WTC11 (cell line): ENCODE measurements at regions not wholly inside any gene's neighbourhood (a gene's known extent, or its start where the extent isn't known, plus 50 kb on each side); places are given as distances from the start of the nearest gene placed in this dataset.

Experiments
- ATAC-seq: fragments of 200-7000 bp; cut with Tn5 transposase; 2 replicates; pipeline ENCODE4 v1.10.0; 2021; ENCODE audit warnings: mild to moderate bottlenecking, moderate library complexity
- CTCF ChIA-PET: fragments of 300-600 bp; sonication (Branson Sonifier 250); formaldehyde crosslinking; loops from one replicate; lab custom pipeline; 2021; ENCODE audit warnings: antibody characterized with exemption; lab: Charles Lee
- POLR2A ChIA-PET: fragments of 350-600 bp; sonication (Branson Sonifier 250); formaldehyde crosslinking; loops from one replicate; lab custom pipeline; 2021; ENCODE audit warnings: antibody characterized with exemption; lab: Charles Lee
- DNase-seq: peaks from one replicate; pipeline ENCODE4 v3.0.0; 2021; ENCODE audit warnings: low spot score
- H3K27ac Mint-ChIP-seq: 2 replicates; pipeline ENCODE4 v1.8.0; 2021; ENCODE audit warnings: mixed read lengths
- H3K27me3 Mint-ChIP-seq: 2 replicates; pipeline ENCODE4 v1.8.0; 2021; ENCODE audit warnings: low read depth, mild to moderate bottlenecking, moderate library complexity, mixed read lengths
- H3K36me3 Mint-ChIP-seq: 2 replicates; pipeline ENCODE4 v1.8.0; 2021; ENCODE audit warnings: mixed read lengths
- H3K4me1 Mint-ChIP-seq: 2 replicates; pipeline ENCODE4 v1.8.0; 2022; ENCODE audit warnings: mixed read lengths
- H3K4me3 Mint-ChIP-seq: 2 replicates; pipeline ENCODE4 v1.8.0; 2021; ENCODE audit warnings: mild to moderate bottlenecking, moderate library complexity, mixed read lengths
- H3K9me3 Mint-ChIP-seq: 2 replicates; pipeline ENCODE4 v1.8.0; 2021; ENCODE audit warnings: mixed read lengths
- ATF3 ChIP-seq: sonication (generic); formaldehyde crosslinking; conservative IDR thresholded peaks from 2 replicates; pipeline ENCODE4 v1.8.1; 2022; ENCODE audit warnings: mild to moderate bottlenecking, missing genetic modification reagents
- CBFB ChIP-seq: sonication (generic); formaldehyde crosslinking; IDR thresholded peaks from 2 replicates; pipeline ENCODE4 v1.8.1; 2022; ENCODE audit warnings: mild to moderate bottlenecking, low read depth, missing genetic modification reagents
- CREB1 ChIP-seq: sonication (generic); formaldehyde crosslinking; IDR thresholded peaks from 2 replicates; pipeline ENCODE4 v1.8.0; 2023; ENCODE audit warnings: mild to moderate bottlenecking, missing genetic modification reagents
- ELF4 ChIP-seq: sonication (generic); formaldehyde crosslinking; IDR thresholded peaks from 2 replicates; pipeline ENCODE4 v1.8.1; 2022; ENCODE audit warnings: low read depth, mild to moderate bottlenecking, moderate library complexity, missing genetic modification reagents
- ERG ChIP-seq: fragments of 250-450 bp; sonication (Bioruptor Pico); IDR thresholded peaks from 2 replicates; pipeline ENCODE4 v1.8.0; 2021; ENCODE audit warnings: mild to moderate bottlenecking
- ETV6 ChIP-seq: sonication (generic); formaldehyde crosslinking; IDR thresholded peaks from 2 replicates; pipeline ENCODE4 v1.8.1; 2022; ENCODE audit warnings: mild to moderate bottlenecking, missing genetic modification reagents
- FOXK1 ChIP-seq: sonication (generic); formaldehyde crosslinking; IDR thresholded peaks from 2 replicates; pipeline ENCODE4 v1.8.0; 2022; ENCODE audit warnings: mild to moderate bottlenecking, moderate library complexity, missing genetic modification reagents
- GRHL2 ChIP-seq: fragments of 250-450 bp; sonication (Bioruptor Pico); IDR thresholded peaks from 2 replicates; pipeline ENCODE4 v1.8.0; 2022; ENCODE audit warnings: mild to moderate bottlenecking, moderate library complexity; ENCODE audit not compliant: insufficient replicate concordance, severe bottlenecking
- IRF2 ChIP-seq: sonication (generic); formaldehyde crosslinking; IDR thresholded peaks from 2 replicates; pipeline ENCODE4 v1.8.0; 2022; ENCODE audit warnings: low read depth, missing genetic modification reagents, borderline replicate concordance
- MAX ChIP-seq: sonication (generic); formaldehyde crosslinking; IDR thresholded peaks from 2 replicates; pipeline ENCODE4 v1.8.0; 2022; ENCODE audit warnings: mild to moderate bottlenecking, missing genetic modification reagents
- MXD4 ChIP-seq: fragments of 250-450 bp; sonication (Bioruptor Pico); IDR thresholded peaks from 2 replicates; pipeline ENCODE4 v1.8.0; 2021; ENCODE audit warnings: mild to moderate bottlenecking, moderate library complexity, borderline replicate concordance
- NFE2L1 ChIP-seq: sonication (generic); formaldehyde crosslinking; IDR thresholded peaks from 2 replicates; pipeline ENCODE4 v1.8.1; 2023; ENCODE audit warnings: missing genetic modification reagents
- NR1H2 ChIP-seq: sonication (generic); formaldehyde crosslinking; IDR thresholded peaks from 2 replicates; pipeline ENCODE4 v1.9.0; 2021; ENCODE audit warnings: mild to moderate bottlenecking, moderate library complexity, missing genetic modification reagents
- PREB ChIP-seq: sonication (generic); formaldehyde crosslinking; IDR thresholded peaks from 2 replicates; pipeline ENCODE4 v1.8.1; 2022; ENCODE audit warnings: mild to moderate bottlenecking, missing genetic modification reagents, moderate library complexity, borderline replicate concordance
- SMAD4 ChIP-seq: sonication (generic); formaldehyde crosslinking; IDR thresholded peaks from 2 replicates; pipeline ENCODE4 v1.8.0; 2022; ENCODE audit warnings: mild to moderate bottlenecking, missing genetic modification reagents
- SP1 ChIP-seq: sonication (generic); formaldehyde crosslinking; conservative IDR thresholded peaks from 2 replicates; pipeline ENCODE4 v1.8.1; 2022; ENCODE audit warnings: missing genetic modification reagents
- USF2 ChIP-seq: sonication (generic); formaldehyde crosslinking; IDR thresholded peaks from 2 replicates; pipeline ENCODE4 v1.8.1; 2023; ENCODE audit warnings: mild to moderate bottlenecking, missing genetic modification reagents, moderate library complexity
- ZMAT4 ChIP-seq: fragments of 250-450 bp; sonication (Bioruptor Pico); IDR thresholded peaks from 2 replicates; pipeline ENCODE4 v1.9.0; 2021; ENCODE audit warnings: mild to moderate bottlenecking
- ZNF138 ChIP-seq: sonication (generic); formaldehyde crosslinking; conservative IDR thresholded peaks from 2 replicates; pipeline ENCODE4 v1.8.1; 2022; ENCODE audit warnings: mild to moderate bottlenecking, moderate library complexity, missing genetic modification reagents
- ZNF317 ChIP-seq: sonication (generic); formaldehyde crosslinking; IDR thresholded peaks from 2 replicates; pipeline ENCODE4 v1.8.1; 2023; ENCODE audit warnings: low read depth, mild to moderate bottlenecking, moderate library complexity, missing genetic modification reagents, borderline replicate concordance
- ZNF423 ChIP-seq: fragments of 250-450 bp; sonication (Bioruptor Pico); IDR thresholded peaks from 2 replicates; pipeline ENCODE4 v2.1.2; 2022; ENCODE audit warnings: mild to moderate bottlenecking, moderate library complexity
- ZNF512 ChIP-seq: sonication (generic); formaldehyde crosslinking; IDR thresholded peaks from 2 replicates; pipeline ENCODE4 v1.8.1; 2022; ENCODE audit warnings: missing genetic modification reagents, borderline replicate concordance
- ZNF671 ChIP-seq: fragments of 250-450 bp; sonication (Bioruptor Pico); IDR thresholded peaks from 2 replicates; pipeline ENCODE4 v1.8.0; 2021; ENCODE audit warnings: mild to moderate bottlenecking

- no peak for TF ChIP-seq GRHL2
- TF ChIP-seq NR1H2 (CRISPR knock-in tag) = no peak
- TF ChIP-seq, all 79 proteins: peak for 0
- Mint-ChIP-seq H3K9me3 (peaks cover 29% of the 10 kb centered on the region), H3K36me3 (peaks cover 23% of the 10 kb centered on the region), H3K27ac (no peak overlapping the region), H3K4me1 (0 out of 2 replicates have a peak, but pooled peaks cover 3% of the 10 kb centered on the region), H3K27me3 (no peaks in the 10 kb centered on the region), H3K4me3 (no peak overlapping the region)
- CTCF ChIA-PET = no interaction called here
- POLR2A ChIA-PET = no interaction called here
- no peak for DNase-seq
- no peak for ATAC-seq
Measured at GRCh38 chr9:29290516-29290915, 1717.2 kb upstream of the C9orf72 start.

- TF ChIP-seq MAX (CRISPR knock-in tag) (no peak), ETV6 (CRISPR knock-in tag) (no peak), ERG (CRISPR knock-in tag) (no peak), CBFB (CRISPR knock-in tag) (no peak)
- Mint-ChIP-seq H3K4me3 (no peak overlapping the region), H3K27ac (no peak overlapping the region), H3K9me3 (peaks cover 35% of the 10 kb centered on the region), H3K27me3 (no peaks in the 10 kb centered on the region), H3K4me1 (no peaks in the 10 kb centered on the region), H3K36me3 (peaks cover 21% of the 10 kb centered on the region)
- ChIA-PET CTCF (no interaction called here), POLR2A (no interaction called here)
- no peak for DNase-seq
- ATAC-seq = no peak
Measured at GRCh38 chr9:29297592-29297991, 1724.3 kb upstream of the C9orf72 start.

GRCh38 chr9:29311221-29311620, 1737.9 kb upstream of the C9orf72 start:
- peaks cover 3% of the 10 kb centered on the region; the same call in 1 of the 2 replicates for H3K9me3 Mint-ChIP-seq
- ChIA-PET CTCF (no interaction called here), POLR2A (no interaction called here)
- no peak for DNase-seq
- H3K36me3 Mint-ChIP-seq = no peaks in the 10 kb centered on the region
- no peaks in the 10 kb centered on the region for H3K4me1 Mint-ChIP-seq
- H3K4me3 Mint-ChIP-seq = no peak overlapping the region
- TF ChIP-seq SP1 = no peak
- TF ChIP-seq USF2 (CRISPR knock-in tag) = no peak
- TF ChIP-seq FOXK1 (CRISPR knock-in tag) = no peak
- TF ChIP-seq ZNF671 = no peak
- TF ChIP-seq ATF3 (CRISPR knock-in tag) = no peak
- TF ChIP-seq SMAD4 (CRISPR knock-in tag) = no peak
- no peak for TF ChIP-seq ZMAT4
- no peak for TF ChIP-seq ZNF423
- no peak for TF ChIP-seq ZNF512 (CRISPR knock-in tag)
- no peak for TF ChIP-seq ZNF317 (CRISPR knock-in tag)
- TF ChIP-seq MXD4 (CRISPR knock-in tag) = no peak
- TF ChIP-seq NFE2L1 (CRISPR knock-in tag) = no peak
- no peak for TF ChIP-seq PREB (CRISPR knock-in tag)
- TF ChIP-seq ELF4 (CRISPR knock-in tag) = no peak
- no peak for TF ChIP-seq CREB1
- no peak for TF ChIP-seq IRF2 (CRISPR knock-in tag)
- TF ChIP-seq ZNF138 (CRISPR knock-in tag) = no peak
- no peak overlapping the region; the same call in 1 of the 2 replicates for H3K27ac Mint-ChIP-seq
- ATAC-seq = no peak
- H3K27me3 Mint-ChIP-seq = no peaks in the 10 kb centered on the region
